Loucy (cell line): ENCODE measurements at regions not wholly inside any gene's neighbourhood (a gene's known extent, or its start where the extent isn't known, plus 50 kb on each side); places are given as distances from the start of the nearest gene placed in this dataset.
A peak's percentile ranks its signal among the peaks of the same experiment; 100 is the strongest.

Experiments used
- H2AFZ ChIP-seq: fragments of 200-600 bp; sonication (generic); 2 replicates; pipeline ENCODE4 v1.6.0; 2016; ENCODE audit warnings: antibody characterized with exemption, mild to moderate bottlenecking, low read length, moderate library complexity
- H3F3A ChIP-seq: fragments of 200-600 bp; 2 replicates; pipeline ENCODE4 v1.6.0; 2016; ENCODE audit warnings: antibody characterized with exemption, low read depth, mild to moderate bottlenecking
- H3K27me3 ChIP-seq: fragments of 200-600 bp; sonication (generic); 2 replicates; pipeline ENCODE4 v1.6.1; 2014; ENCODE audit warnings: low read length, mild to moderate bottlenecking; ENCODE audit not compliant: insufficient read depth, poor library complexity, severe bottlenecking
- H3K36me3 ChIP-seq: fragments of 200-600 bp; sonication (generic); 2 replicates; pipeline ENCODE4 v1.6.1; 2016; ENCODE audit warnings: low read length; ENCODE audit not compliant: insufficient read depth
- H3K4me1 ChIP-seq: fragments of 200-600 bp; sonication (generic); 2 replicates; pipeline ENCODE4 v1.5.1; 2014; ENCODE audit warnings: low read length, mild to moderate bottlenecking; ENCODE audit not compliant: insufficient read depth, poor library complexity, severe bottlenecking
- H3K4me2 ChIP-seq: fragments of 200-600 bp; sonication (generic); 2 replicates; pipeline ENCODE4 v1.6.0; 2014; ENCODE audit warnings: antibody characterized with exemption, low read length, low read depth, mild to moderate bottlenecking; ENCODE audit not compliant: poor library complexity, severe bottlenecking
- H3K4me3 ChIP-seq: fragments of 200-600 bp; sonication (generic); 2 replicates; pipeline ENCODE4 v1.5.1; 2014; ENCODE audit warnings: low read length, mild to moderate bottlenecking, mixed read lengths; ENCODE audit not compliant: poor library complexity, severe bottlenecking
- H3K79me2 ChIP-seq: fragments of 200-600 bp; sonication (generic); 2 replicates; pipeline ENCODE4 v1.6.1; 2014; ENCODE audit warnings: low read length; ENCODE audit not compliant: insufficient read depth
- H3K9ac ChIP-seq: fragments of 200-600 bp; sonication (generic); 2 replicates; pipeline ENCODE4 v1.6.0; 2014; ENCODE audit warnings: mild to moderate bottlenecking, low read depth, low read length, moderate library complexity; ENCODE audit not compliant: poor library complexity, severe bottlenecking
- H3K9me2 ChIP-seq: fragments of 200-600 bp; sonication (generic); replicated peaks from 2 replicates; pipeline ENCODE4 v1.6.1; 2016; ENCODE audit warnings: low read depth, low read length, mixed read lengths
- H3K9me3 ChIP-seq: fragments of 200-600 bp; sonication (generic); 2 replicates; pipeline ENCODE4 v1.6.1; 2014; ENCODE audit warnings: mild to moderate bottlenecking, antibody characterized with exemption, low read length, low read depth; ENCODE audit not compliant: insufficient read depth
- H4K20me1 ChIP-seq: fragments of 200-600 bp; sonication (generic); 2 replicates; pipeline ENCODE4 v1.6.0; 2014; ENCODE audit warnings: antibody characterized with exemption, low read length, mild to moderate bottlenecking; ENCODE audit not compliant: insufficient read depth, poor library complexity, severe bottlenecking
- CTCF ChIP-seq: fragments of 200-600 bp; sonication (generic); conservative IDR thresholded peaks from 2 replicates; pipeline ENCODE4 v1.5.1; 2014; ENCODE audit warnings: mild to moderate bottlenecking, antibody characterized with exemption, low read length
- EZH2phosphoT487 ChIP-seq: fragments of 200-600 bp; IDR thresholded peaks from 2 replicates; pipeline ENCODE4 v1.6.1; 2018; ENCODE audit warnings: antibody characterized with exemption, mild to moderate bottlenecking, moderate library complexity, borderline replicate concordance

GRCh38 chr13:89061821-89062220 is 1390.7 kb downstream of the SLITRK5 start:
- no peak overlapping the region for H2AFZ ChIP-seq
- no peaks in the 10 kb centered on the region for H3K79me2 ChIP-seq
- no peaks in the 10 kb centered on the region for H3K36me3 ChIP-seq
- H3K4me1 ChIP-seq, result no peaks in the 10 kb centered on the region
- TF ChIP-seq CTCF (no peak), EZH2phosphoT487 (no peak)
- H3K9ac ChIP-seq, result no peak overlapping the region
- H3K4me2 ChIP-seq, result no peak overlapping the region
- no peaks in the 10 kb centered on the region for H3K9me3 ChIP-seq
- no peaks in the 10 kb centered on the region for H3F3A ChIP-seq
- no peaks in the 10 kb centered on the region for H4K20me1 ChIP-seq
- H3K4me3 ChIP-seq, result no peak overlapping the region
- no peaks in the 10 kb centered on the region for H3K27me3 ChIP-seq
- H3K9me2 ChIP-seq, result no peaks in the 10 kb centered on the region

DNA sequence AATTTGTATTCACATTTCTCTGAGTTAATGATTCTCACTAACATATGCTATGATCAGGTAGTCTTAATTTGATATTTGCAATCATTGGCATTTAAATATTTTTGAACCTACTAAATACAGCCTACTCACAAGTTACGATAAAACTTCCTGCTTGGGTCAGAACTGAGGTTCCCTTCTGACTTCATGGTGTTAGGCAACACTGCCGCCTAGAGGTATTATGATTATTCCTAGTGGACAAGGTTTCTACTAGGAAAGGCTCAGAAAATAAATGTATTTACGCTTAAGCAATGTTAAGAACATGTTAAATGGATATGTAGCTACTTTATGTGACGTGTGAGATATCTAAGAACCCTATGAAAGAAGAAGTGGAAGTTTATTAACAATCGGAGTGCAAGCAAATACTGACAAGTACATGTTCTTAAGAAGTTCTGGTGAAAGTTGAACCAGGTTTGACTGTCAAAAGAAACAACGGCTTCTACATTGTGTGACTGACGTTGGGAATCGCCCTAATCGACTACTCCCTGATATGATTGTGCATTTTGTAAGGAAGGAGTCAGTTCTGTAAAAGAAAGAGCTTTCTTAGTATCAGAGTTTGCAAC is 1395.8 kb downstream of the SLITRK5 start:
- Histone ChIP-seq H4K20me1 (no peaks in the 10 kb centered on the region), H3K4me3 (no peak overlapping the region), H3K4me2 (no peak overlapping the region), H3K9ac (no peak overlapping the region), H3K9me3 (no peaks in the 10 kb centered on the region), H3K4me1 (no peaks in the 10 kb centered on the region), H3K36me3 (no peaks in the 10 kb centered on the region), H2AFZ (no peak overlapping the region), H3K9me2 (no peaks in the 10 kb centered on the region), H3K27me3 (no peaks in the 10 kb centered on the region), H3K79me2 (no peaks in the 10 kb centered on the region), H3F3A (no peaks in the 10 kb centered on the region)
- TF ChIP-seq EZH2phosphoT487 (no peak), CTCF (peak; percentile 80)

DNA sequence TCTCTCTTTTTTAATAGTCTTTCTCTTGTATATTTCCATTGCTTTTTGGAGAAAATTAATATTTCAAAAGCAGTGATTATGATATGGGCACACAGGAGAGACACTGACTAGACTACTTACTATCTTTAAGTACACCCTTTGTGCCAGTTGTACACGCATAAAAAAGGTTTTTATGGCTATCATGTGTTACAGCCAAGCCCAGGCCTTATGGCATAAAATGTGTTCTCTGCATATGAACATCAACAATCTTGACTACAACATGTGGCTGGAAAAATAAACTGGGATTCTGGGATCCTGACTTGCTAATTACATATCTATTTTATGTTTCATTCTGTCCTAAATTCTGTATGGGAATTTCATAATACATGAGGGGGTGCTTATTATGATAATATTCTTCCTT is 1401.8 kb downstream of the SLITRK5 start:
- no peak overlapping the region for H3K9ac ChIP-seq
- H3K4me1 ChIP-seq, result no peaks in the 10 kb centered on the region
- TF ChIP-seq EZH2phosphoT487, result no peak
- TF ChIP-seq CTCF, result no peak
- H3K79me2 ChIP-seq, result no peaks in the 10 kb centered on the region
- no peaks in the 10 kb centered on the region for H3F3A ChIP-seq
- no peaks in the 10 kb centered on the region for H3K36me3 ChIP-seq
- H2AFZ ChIP-seq, result no peak overlapping the region
- H3K9me2 ChIP-seq, result no peaks in the 10 kb centered on the region
- H4K20me1 ChIP-seq, result no peaks in the 10 kb centered on the region
- H3K4me3 ChIP-seq, result no peak overlapping the region
- H3K9me3 ChIP-seq, result no peaks in the 10 kb centered on the region
- no peaks in the 10 kb centered on the region for H3K27me3 ChIP-seq
- no peak overlapping the region for H3K4me2 ChIP-seq
